Loucy (cell line): ENCODE measurements at regions not wholly inside any gene's neighbourhood (a gene's known extent, or its start where the extent isn't known, plus 50 kb on each side); places are given as distances from the start of the nearest gene placed in this dataset.

Experiments used
- H2AFZ ChIP-seq: fragments of 200-600 bp; sonication (generic); 2 replicates; pipeline ENCODE4 v1.6.0; 2016; ENCODE audit warnings: antibody characterized with exemption, mild to moderate bottlenecking, low read length, moderate library complexity
- H3F3A ChIP-seq: fragments of 200-600 bp; 2 replicates; pipeline ENCODE4 v1.6.0; 2016; ENCODE audit warnings: antibody characterized with exemption, low read depth, mild to moderate bottlenecking
- H3K27me3 ChIP-seq: fragments of 200-600 bp; sonication (generic); 2 replicates; pipeline ENCODE4 v1.6.1; 2014; ENCODE audit warnings: low read length, mild to moderate bottlenecking; ENCODE audit not compliant: insufficient read depth, poor library complexity, severe bottlenecking
- H3K36me3 ChIP-seq: fragments of 200-600 bp; sonication (generic); 2 replicates; pipeline ENCODE4 v1.6.1; 2016; ENCODE audit warnings: low read length; ENCODE audit not compliant: insufficient read depth
- H3K4me1 ChIP-seq: fragments of 200-600 bp; sonication (generic); 2 replicates; pipeline ENCODE4 v1.5.1; 2014; ENCODE audit warnings: low read length, mild to moderate bottlenecking; ENCODE audit not compliant: insufficient read depth, poor library complexity, severe bottlenecking
- H3K4me2 ChIP-seq: fragments of 200-600 bp; sonication (generic); 2 replicates; pipeline ENCODE4 v1.6.0; 2014; ENCODE audit warnings: antibody characterized with exemption, low read length, low read depth, mild to moderate bottlenecking; ENCODE audit not compliant: poor library complexity, severe bottlenecking
- H3K4me3 ChIP-seq: fragments of 200-600 bp; sonication (generic); 2 replicates; pipeline ENCODE4 v1.5.1; 2014; ENCODE audit warnings: low read length, mild to moderate bottlenecking, mixed read lengths; ENCODE audit not compliant: poor library complexity, severe bottlenecking
- H3K79me2 ChIP-seq: fragments of 200-600 bp; sonication (generic); 2 replicates; pipeline ENCODE4 v1.6.1; 2014; ENCODE audit warnings: low read length; ENCODE audit not compliant: insufficient read depth
- H3K9ac ChIP-seq: fragments of 200-600 bp; sonication (generic); 2 replicates; pipeline ENCODE4 v1.6.0; 2014; ENCODE audit warnings: mild to moderate bottlenecking, low read depth, low read length, moderate library complexity; ENCODE audit not compliant: poor library complexity, severe bottlenecking
- H3K9me2 ChIP-seq: fragments of 200-600 bp; sonication (generic); replicated peaks from 2 replicates; pipeline ENCODE4 v1.6.1; 2016; ENCODE audit warnings: low read depth, low read length, mixed read lengths
- H3K9me3 ChIP-seq: fragments of 200-600 bp; sonication (generic); 2 replicates; pipeline ENCODE4 v1.6.1; 2014; ENCODE audit warnings: mild to moderate bottlenecking, antibody characterized with exemption, low read length, low read depth; ENCODE audit not compliant: insufficient read depth
- H4K20me1 ChIP-seq: fragments of 200-600 bp; sonication (generic); 2 replicates; pipeline ENCODE4 v1.6.0; 2014; ENCODE audit warnings: antibody characterized with exemption, low read length, mild to moderate bottlenecking; ENCODE audit not compliant: insufficient read depth, poor library complexity, severe bottlenecking
- EZH2phosphoT487 ChIP-seq: fragments of 200-600 bp; IDR thresholded peaks from 2 replicates; pipeline ENCODE4 v1.6.1; 2018; ENCODE audit warnings: antibody characterized with exemption, mild to moderate bottlenecking, moderate library complexity, borderline replicate concordance
- TF ChIP-seq, protein P1 (sequence below): fragments of 200-600 bp; sonication (generic); conservative IDR thresholded peaks from 2 replicates; pipeline ENCODE4 v1.5.1; 2014; ENCODE audit warnings: mild to moderate bottlenecking, antibody characterized with exemption, low read length

GRCh38 chr6:40037271-40037670 is 103.0 kb upstream of the MOCS1 start:
- Histone ChIP-seq H3K9me3 (no peaks in the 10 kb centered on the region), H3K9me2 (no peaks in the 10 kb centered on the region), H3K4me2 (no peak overlapping the region), H3K27me3 (no peaks in the 10 kb centered on the region), H3K4me3 (no peak overlapping the region), H3K79me2 (no peaks in the 10 kb centered on the region), H3K4me1 (peaks cover 5% of the 10 kb centered on the region), H3K9ac (no peak overlapping the region), H3F3A (no peaks in the 10 kb centered on the region), H3K36me3 (no peaks in the 10 kb centered on the region), H4K20me1 (no peaks in the 10 kb centered on the region), H2AFZ (no peak overlapping the region)
- TF ChIP-seq, protein P1, sequence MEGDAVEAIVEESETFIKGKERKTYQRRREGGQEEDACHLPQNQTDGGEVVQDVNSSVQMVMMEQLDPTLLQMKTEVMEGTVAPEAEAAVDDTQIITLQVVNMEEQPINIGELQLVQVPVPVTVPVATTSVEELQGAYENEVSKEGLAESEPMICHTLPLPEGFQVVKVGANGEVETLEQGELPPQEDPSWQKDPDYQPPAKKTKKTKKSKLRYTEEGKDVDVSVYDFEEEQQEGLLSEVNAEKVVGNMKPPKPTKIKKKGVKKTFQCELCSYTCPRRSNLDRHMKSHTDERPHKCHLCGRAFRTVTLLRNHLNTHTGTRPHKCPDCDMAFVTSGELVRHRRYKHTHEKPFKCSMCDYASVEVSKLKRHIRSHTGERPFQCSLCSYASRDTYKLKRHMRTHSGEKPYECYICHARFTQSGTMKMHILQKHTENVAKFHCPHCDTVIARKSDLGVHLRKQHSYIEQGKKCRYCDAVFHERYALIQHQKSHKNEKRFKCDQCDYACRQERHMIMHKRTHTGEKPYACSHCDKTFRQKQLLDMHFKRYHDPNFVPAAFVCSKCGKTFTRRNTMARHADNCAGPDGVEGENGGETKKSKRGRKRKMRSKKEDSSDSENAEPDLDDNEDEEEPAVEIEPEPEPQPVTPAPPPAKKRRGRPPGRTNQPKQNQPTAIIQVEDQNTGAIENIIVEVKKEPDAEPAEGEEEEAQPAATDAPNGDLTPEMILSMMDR: no peak
- no peak for TF ChIP-seq EZH2phosphoT487

GRCh38 chr6:40036186-40036585 is 101.9 kb upstream of the MOCS1 start:
- Histone ChIP-seq H3K27me3 (no peaks in the 10 kb centered on the region), H3K79me2 (no peaks in the 10 kb centered on the region), H3K4me1 (no peaks in the 10 kb centered on the region), H3K9me3 (no peaks in the 10 kb centered on the region), H2AFZ (no peak overlapping the region), H3K36me3 (no peaks in the 10 kb centered on the region), H3K9me2 (no peaks in the 10 kb centered on the region), H3K4me3 (no peak overlapping the region), H3K9ac (no peak overlapping the region), H3K4me2 (no peak overlapping the region), H3F3A (no peaks in the 10 kb centered on the region), H4K20me1 (no peaks in the 10 kb centered on the region)
- TF ChIP-seq EZH2phosphoT487: no peak
- TF ChIP-seq, protein P1: no peak

GRCh38 chr6:40028449-40028848 is 94.2 kb upstream of the MOCS1 start:
- H3K27me3 ChIP-seq: no peaks in the 10 kb centered on the region
- H4K20me1 ChIP-seq: no peaks in the 10 kb centered on the region
- no peaks in the 10 kb centered on the region for H3K36me3 ChIP-seq
- no peaks in the 10 kb centered on the region for H3K79me2 ChIP-seq
- no peaks in the 10 kb centered on the region for H3K4me1 ChIP-seq
- H3F3A ChIP-seq: no peaks in the 10 kb centered on the region
- no peaks in the 10 kb centered on the region for H3K9me2 ChIP-seq
- no peak overlapping the region for H3K4me3 ChIP-seq
- no peak for TF ChIP-seq EZH2phosphoT487
- TF ChIP-seq, protein P1: no peak; the same call in 1 of the 2 replicates
- no peaks in the 10 kb centered on the region for H3K9me3 ChIP-seq
- no peak overlapping the region for H2AFZ ChIP-seq
- no peak overlapping the region for H3K4me2 ChIP-seq
- no peak overlapping the region for H3K9ac ChIP-seq
